ENCODE measurements at regions not wholly inside any gene's neighbourhood (a gene's known extent, or its start where the extent isn't known, plus 50 kb on each side); places are given as distances from the start of the nearest gene placed in this dataset.

GRCh38 chr5:1944408-1944807 is 61.7 kb upstream of the IRX4 start:
- no peak for DNase-seq

DNA sequence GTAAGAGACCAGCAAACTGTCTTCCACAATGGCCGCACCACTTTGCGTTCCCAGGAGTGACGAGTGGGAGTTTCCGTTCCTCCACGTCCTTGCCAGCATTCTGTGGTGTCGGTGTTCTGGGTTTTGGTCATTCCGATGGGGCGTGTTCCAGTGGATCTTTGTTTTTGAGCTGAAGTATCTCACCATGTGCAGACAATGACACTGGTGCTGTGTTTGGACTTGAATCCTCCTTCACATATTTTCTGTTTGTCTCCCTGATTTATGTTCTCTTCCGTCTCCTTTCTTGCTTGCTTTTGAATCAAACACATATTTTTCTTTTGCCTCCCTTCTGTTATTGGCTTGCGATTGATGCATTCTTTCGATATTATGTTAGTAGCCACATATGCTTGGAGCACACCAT is 60.8 kb upstream of the IRX4 start:
- no peak for DNase-seq

DNA sequence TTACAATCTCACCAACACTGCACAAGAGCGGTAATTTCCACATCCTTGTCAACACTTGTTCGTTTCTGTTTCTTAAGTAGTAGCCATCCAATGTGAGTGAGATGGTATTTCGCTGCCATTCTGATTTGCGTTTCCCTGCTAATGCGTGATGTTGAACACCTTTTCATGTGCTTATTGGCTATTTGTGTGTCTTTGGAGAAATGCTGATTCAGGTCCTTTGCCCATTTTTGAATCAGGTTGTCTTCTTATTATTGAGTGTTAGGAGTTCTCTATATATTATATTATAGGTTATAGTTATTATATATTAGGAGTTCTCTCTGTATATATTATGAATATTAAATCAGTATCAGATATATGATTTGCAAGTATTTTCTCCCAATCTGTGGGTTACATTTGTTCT is 59.9 kb upstream of the IRX4 start:
- no peak for DNase-seq

DNA sequence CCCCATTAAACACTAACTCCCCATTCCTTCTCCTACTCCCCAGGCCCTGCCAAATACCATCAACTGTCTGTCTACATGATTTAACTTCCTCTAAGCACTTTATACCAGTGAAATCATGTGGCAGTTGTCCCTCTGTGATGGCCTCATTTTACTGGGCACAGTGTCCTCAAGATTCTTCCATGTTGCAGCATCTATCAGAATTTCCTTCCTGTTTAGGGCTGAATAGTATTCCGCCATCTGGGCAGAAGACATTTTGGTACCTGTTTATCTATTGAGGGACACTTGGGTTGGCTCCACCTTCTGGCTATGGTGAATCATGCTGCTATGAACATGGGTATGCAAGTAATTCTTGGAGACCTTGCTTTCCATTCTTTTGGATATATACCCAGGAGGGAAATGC is 59.4 kb upstream of the IRX4 start:
- no peak for DNase-seq

- DNase-seq, result no peak
Measured at GRCh38 chr5:1939256-1939655, 56.5 kb upstream of the IRX4 start.

DNA sequence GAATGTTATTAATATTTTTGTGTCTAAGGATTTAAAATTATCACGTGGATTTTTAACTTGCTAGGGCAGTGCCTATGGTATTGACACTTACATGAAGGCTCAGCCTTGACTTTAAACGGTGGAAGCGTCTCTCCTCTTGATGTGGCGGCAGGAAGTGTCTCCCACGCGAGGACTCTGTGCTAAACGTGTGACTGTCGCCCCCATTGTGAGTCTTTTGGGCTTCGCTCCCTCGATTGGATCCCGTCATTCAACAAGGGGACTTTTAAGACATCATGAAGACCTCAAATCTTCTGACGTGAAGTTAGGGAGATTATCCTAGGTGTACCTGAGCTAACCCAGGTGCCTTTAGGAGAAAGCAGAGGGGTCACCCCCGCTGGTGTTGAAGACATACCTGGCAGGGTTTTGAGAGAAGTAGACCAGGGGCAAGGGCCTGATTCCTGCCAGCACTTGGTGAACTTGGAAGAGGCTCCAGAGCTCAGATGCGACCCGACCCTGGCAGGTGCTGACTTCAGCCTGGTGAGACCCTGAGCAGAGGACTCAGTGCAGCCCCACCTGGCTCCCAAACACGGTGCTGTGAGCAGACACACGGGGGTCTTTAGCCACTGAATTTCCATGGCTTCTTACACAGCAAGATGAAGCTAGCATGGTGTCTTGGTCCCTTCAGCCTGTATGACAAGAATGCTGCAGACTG is 55.7 kb upstream of the IRX4 start:
- DNase-seq, result no peak

- no peak for DNase-seq
Measured at GRCh38 chr5:1937590-1937989, 54.9 kb upstream of the IRX4 start.

GRCh38 chr5:1936901-1937300 is 54.2 kb upstream of the IRX4 start:
- no peak for DNase-seq

DNA sequence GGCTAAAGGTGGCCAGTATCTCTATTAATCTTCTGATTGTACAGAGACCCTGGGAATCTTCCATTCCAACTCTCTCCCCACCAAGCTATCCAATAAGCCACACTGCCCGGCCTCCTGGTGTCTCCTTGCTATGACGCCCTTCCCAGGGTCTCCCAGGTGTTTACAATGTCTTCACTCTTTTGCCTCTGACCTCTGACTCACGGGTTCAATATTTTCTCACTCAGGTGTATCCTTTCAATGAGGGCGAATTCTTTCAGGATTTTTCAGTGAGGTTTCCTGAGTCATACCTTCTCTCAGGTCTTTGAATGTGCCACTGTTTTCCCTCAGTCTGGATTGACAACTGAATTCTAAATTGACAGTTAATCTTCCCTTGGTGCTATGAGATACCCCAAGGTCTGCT is 53.7 kb upstream of the IRX4 start:
- DNase-seq, result no peak

GRCh38 chr5:1934801-1935429 is 52.2 kb upstream of the IRX4 start:
- no peak for DNase-seq

- no peak for DNase-seq
Measured at GRCh38 chr5:1934056-1934394, 51.3 kb upstream of the IRX4 start.

GRCh38 chr5:1933364-1934055 is 50.8 kb upstream of the IRX4 start:
- DNase-seq, result no peak

Measured in NCI-H748 treated with DMSO at 0.1 percent for 48 hours (cell line).